Panc1 (cell line): ENCODE measurements at regions not wholly inside any gene's neighbourhood (a gene's known extent, or its start where the extent isn't known, plus 50 kb on each side); places are given as distances from the start of the nearest gene placed in this dataset.

Experiments used
- ATAC-seq: fragments of 200-7000 bp; cut with Tn5 transposase; 2 replicates; pipeline ENCODE4 v1.9.1; 2020; ENCODE audit warnings: mild to moderate bottlenecking, moderate library complexity
- BruUV-seq: library from RNA; stranded (reverse); fragments of 400-500 nt; replicated peaks from 2 replicates; lab custom pipeline; 2021; lab: Mats Ljungman, UMichigan
- CTCF ChIA-PET: fragments of 300-600 bp; sonication (Branson Sonifier 250); formaldehyde crosslinking; loops from one replicate; lab custom pipeline; 2022; ENCODE audit warnings: antibody characterized with exemption; lab: Charles Lee
- POLR2A ChIA-PET: fragments of 300-600 bp; sonication (Branson Sonifier 250); formaldehyde crosslinking; loops from one replicate; lab custom pipeline; 2022; ENCODE audit warnings: antibody characterized with exemption; lab: Charles Lee
- DNase-seq: peaks from one replicate; pipeline ENCODE4 v3.0.0-alpha.2; 2010; ENCODE audit warnings: low read depth, low spot score
- H3K27ac ChIP-seq: 2 replicates; pipeline ENCODE4 v1.5.1; 2011; ENCODE audit warnings: mild to moderate bottlenecking, low read length, inconsistent platforms
- H3K27me3 ChIP-seq: fragments of 200-500 bp; sonication (Bioruptor generic); 2 replicates; pipeline ENCODE4 v1.6.0; 2014; ENCODE audit warnings: low read length, inconsistent platforms; ENCODE audit not compliant: control insufficient read depth, insufficient read depth
- H3K36me3 ChIP-seq: fragments of 200-500 bp; sonication (Bioruptor generic); 2 replicates; pipeline ENCODE4 v1.5.1; 2014; ENCODE audit warnings: inconsistent platforms, mild to moderate bottlenecking, low read length, moderate library complexity; ENCODE audit not compliant: control insufficient read depth, insufficient read depth
- H3K4me1 ChIP-seq: 2 replicates; pipeline ENCODE4 v1.5.1; 2011; ENCODE audit warnings: inconsistent platforms, mild to moderate bottlenecking, low read length, moderate library complexity; ENCODE audit not compliant: control insufficient read depth, insufficient read depth
- H3K4me3 ChIP-seq, 2 experiments: 2 replicates each; pipeline ENCODE4 v1.5.1; 2011 to 2012; ENCODE audit warnings: low read depth in 2 of 2, low read length in 2 of 2, mild to moderate bottlenecking in 2 of 2, inconsistent platforms in 1 of 2, moderate library complexity in 1 of 2
- H3K9me3 ChIP-seq: fragments of 200-500 bp; sonication (Bioruptor generic); 2 replicates; pipeline ENCODE4 v1.5.1; 2014; ENCODE audit warnings: low read depth, mild to moderate bottlenecking, inconsistent platforms, low read length, moderate library complexity; ENCODE audit not compliant: control insufficient read depth, insufficient read depth
- POLR2AphosphoS5 ChIP-seq: IDR thresholded peaks from 2 replicates; pipeline ENCODE4 v1.6.1; 2012; ENCODE audit warnings: mild to moderate bottlenecking, low read depth, low read length, moderate library complexity
- SIN3A ChIP-seq: IDR thresholded peaks from 2 replicates; pipeline ENCODE4 v1.6.1; 2012; ENCODE audit warnings: low read depth, mild to moderate bottlenecking, low read length, moderate library complexity, borderline replicate concordance; ENCODE audit not compliant: insufficient read depth
- TCF7L2 ChIP-seq: IDR thresholded peaks from 2 replicates; pipeline ENCODE4 v1.6.1; 2011; ENCODE audit warnings: mild to moderate bottlenecking, low read depth, low read length, inconsistent platforms
- in situ Hi-C: cut with HindIII; loops from 2 replicates; pipeline ENCODE4 v1.10.0; 2016; ENCODE audit warnings: low sequenced_read_pairs, low pct_unique_long_range_greater_than_20kb
- intact Hi-C: fragments of 100-400 bp; cut with micrococcal nuclease; formaldehyde crosslinking; loops from one replicate; pipeline ENCODE4 v1.10.0; 2022; ENCODE audit not compliant: unreplicated experiment
- TF ChIP-seq, protein P1 (sequence below), 2 experiments: IDR thresholded peaks; 2 replicates each; pipeline ENCODE4 v1.6.1; 2011 to 2012; ENCODE audit warnings: low read depth in 2 of 2, control low read depth in 1 of 2, low read length in 1 of 2, mild to moderate bottlenecking in 1 of 2, moderate library complexity in 1 of 2; ENCODE audit not compliant: insufficient read depth in 1 of 2
- TF ChIP-seq, protein P2 (sequence below): fragments of 450-650 bp; IDR thresholded peaks from 2 replicates; pipeline ENCODE4 v1.5.1; 2017; ENCODE audit warnings: mild to moderate bottlenecking

DNA sequence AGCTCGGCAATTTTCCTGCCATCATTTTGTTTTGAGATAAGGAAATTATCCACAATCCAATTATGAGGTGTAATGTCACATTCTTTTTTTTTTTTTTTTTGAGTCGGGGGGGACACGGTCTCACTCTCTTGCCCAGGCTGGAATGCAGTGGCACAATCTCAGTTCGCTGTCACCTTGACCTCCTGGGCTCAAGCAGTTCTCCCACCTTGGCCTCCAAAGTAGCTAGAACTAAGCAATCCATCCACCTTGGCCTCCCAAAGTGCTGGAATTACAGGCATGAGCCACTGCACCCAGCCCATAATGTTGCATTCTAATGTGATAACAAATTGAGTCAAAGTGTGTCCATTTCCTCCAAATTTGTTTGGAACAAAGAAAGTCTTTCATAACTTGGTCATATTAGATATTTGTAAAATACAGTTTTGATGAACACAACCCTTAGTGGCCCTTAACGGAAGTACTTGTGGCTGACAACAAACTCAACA lies 144.1 kb upstream of the AFDN start:
- in situ Hi-C loops = no loop called here
- H3K9me3 ChIP-seq = no peaks in the 10 kb centered on the region

DNA sequence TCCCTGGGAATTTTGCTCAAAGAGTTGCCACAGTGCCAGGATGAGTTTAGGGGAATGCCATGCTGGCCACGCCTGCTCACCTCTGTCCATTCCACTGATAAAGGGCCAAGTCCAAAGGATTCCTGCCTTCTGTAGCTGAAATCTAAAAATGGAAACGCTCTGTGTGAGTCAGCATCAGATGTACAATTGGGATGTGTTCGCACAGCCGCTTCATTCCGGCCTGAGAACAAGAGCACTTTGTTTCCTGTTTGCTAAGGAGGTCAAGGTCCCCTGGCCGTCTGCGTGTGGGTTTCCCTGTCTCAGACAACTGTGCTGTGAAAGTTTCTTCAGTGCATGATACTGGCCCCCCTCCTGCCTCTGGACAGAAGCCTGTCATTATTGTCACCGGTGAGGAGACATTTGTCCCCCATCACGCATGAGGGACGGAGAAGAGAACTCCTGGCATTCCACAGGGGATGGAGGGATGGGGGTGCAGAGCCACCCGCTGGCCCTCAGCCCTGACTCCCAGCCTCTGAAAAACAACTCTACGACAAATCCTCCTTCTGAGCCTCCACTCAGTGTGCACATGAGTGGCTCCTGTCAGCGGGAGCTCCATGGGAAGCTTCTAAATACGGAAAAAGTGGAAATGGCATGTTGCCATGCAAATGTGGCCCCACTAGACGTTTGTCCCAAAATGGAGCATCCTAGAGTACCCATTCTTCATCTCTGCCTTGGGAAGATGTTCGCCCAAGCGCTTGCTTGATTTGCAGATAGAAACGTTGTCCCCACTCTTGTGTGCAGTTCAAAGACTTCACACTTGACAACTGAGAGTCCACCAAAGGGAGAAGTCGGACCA lies 143.5 kb upstream of the AFDN start:
- ChIA-PET POLR2A (no interaction called here), CTCF (interaction anchor here (0.7 kb wide), 1 partner anchor 86 kb away, joined by 4 read pairs; no protein-coding TSS in a partner anchor)
- intact Hi-C loops = no loop called here
- H3K4me3 ChIP-seq = no peak overlapping the region
- no TSS peak for BruUV-seq
- H3K4me1 ChIP-seq = peaks cover 16% of the 10 kb centered on the region
- TF ChIP-seq SIN3A = no peak
- TF ChIP-seq POLR2AphosphoS5 = no peak
- TF ChIP-seq TCF7L2 = no peak
- TF ChIP-seq, protein P1, sequence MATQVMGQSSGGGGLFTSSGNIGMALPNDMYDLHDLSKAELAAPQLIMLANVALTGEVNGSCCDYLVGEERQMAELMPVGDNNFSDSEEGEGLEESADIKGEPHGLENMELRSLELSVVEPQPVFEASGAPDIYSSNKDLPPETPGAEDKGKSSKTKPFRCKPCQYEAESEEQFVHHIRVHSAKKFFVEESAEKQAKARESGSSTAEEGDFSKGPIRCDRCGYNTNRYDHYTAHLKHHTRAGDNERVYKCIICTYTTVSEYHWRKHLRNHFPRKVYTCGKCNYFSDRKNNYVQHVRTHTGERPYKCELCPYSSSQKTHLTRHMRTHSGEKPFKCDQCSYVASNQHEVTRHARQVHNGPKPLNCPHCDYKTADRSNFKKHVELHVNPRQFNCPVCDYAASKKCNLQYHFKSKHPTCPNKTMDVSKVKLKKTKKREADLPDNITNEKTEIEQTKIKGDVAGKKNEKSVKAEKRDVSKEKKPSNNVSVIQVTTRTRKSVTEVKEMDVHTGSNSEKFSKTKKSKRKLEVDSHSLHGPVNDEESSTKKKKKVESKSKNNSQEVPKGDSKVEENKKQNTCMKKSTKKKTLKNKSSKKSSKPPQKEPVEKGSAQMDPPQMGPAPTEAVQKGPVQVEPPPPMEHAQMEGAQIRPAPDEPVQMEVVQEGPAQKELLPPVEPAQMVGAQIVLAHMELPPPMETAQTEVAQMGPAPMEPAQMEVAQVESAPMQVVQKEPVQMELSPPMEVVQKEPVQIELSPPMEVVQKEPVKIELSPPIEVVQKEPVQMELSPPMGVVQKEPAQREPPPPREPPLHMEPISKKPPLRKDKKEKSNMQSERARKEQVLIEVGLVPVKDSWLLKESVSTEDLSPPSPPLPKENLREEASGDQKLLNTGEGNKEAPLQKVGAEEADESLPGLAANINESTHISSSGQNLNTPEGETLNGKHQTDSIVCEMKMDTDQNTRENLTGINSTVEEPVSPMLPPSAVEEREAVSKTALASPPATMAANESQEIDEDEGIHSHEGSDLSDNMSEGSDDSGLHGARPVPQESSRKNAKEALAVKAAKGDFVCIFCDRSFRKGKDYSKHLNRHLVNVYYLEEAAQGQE (IDR thresholded peaks at IDR 0.05; ENCODE audit: insufficient read depth in 1 of 2, low read depth in 2 of 2, low read length in 1 of 2) = no peak
- TF ChIP-seq, protein P2, sequence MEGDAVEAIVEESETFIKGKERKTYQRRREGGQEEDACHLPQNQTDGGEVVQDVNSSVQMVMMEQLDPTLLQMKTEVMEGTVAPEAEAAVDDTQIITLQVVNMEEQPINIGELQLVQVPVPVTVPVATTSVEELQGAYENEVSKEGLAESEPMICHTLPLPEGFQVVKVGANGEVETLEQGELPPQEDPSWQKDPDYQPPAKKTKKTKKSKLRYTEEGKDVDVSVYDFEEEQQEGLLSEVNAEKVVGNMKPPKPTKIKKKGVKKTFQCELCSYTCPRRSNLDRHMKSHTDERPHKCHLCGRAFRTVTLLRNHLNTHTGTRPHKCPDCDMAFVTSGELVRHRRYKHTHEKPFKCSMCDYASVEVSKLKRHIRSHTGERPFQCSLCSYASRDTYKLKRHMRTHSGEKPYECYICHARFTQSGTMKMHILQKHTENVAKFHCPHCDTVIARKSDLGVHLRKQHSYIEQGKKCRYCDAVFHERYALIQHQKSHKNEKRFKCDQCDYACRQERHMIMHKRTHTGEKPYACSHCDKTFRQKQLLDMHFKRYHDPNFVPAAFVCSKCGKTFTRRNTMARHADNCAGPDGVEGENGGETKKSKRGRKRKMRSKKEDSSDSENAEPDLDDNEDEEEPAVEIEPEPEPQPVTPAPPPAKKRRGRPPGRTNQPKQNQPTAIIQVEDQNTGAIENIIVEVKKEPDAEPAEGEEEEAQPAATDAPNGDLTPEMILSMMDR = no peak
- no peaks in the 10 kb centered on the region for H3K36me3 ChIP-seq
- H3K27me3 ChIP-seq = 0 out of 2 replicates have a peak, but pooled peaks cover 4% of the 10 kb centered on the region
- no peaks in the 10 kb centered on the region for H3K9me3 ChIP-seq
- peak; percentile 88 for ATAC-seq
- peak overlapping the region; percentile 51 for H3K27ac ChIP-seq
- in situ Hi-C loops = no loop called here
- peak; percentile 80 for DNase-seq

More for the DNA sequence above, 144.1 kb upstream of the AFDN start:
- intact Hi-C loops = no loop called here
- Histone ChIP-seq H3K4me3 (no peak overlapping the region), H3K27me3 (peaks cover 7% of the 10 kb centered on the region; the same call in 1 of the 2 replicates), H3K36me3 (no peaks in the 10 kb centered on the region), H3K27ac (peak overlapping the region; percentile 15; the same call in 1 of the 2 replicates), H3K4me1 (peaks cover 16% of the 10 kb centered on the region)
- POLR2A ChIA-PET = no interaction called here
- CTCF ChIA-PET = interaction anchor here (0.7 kb wide), 1 partner anchor 87 kb away, joined by 4 read pairs; no protein-coding TSS in a partner anchor
- TF ChIP-seq, protein P2 = no peak
- TF ChIP-seq POLR2AphosphoS5 (no peak), TCF7L2 (no peak), SIN3A (no peak)
- TF ChIP-seq, protein P1 (IDR thresholded peaks at IDR 0.05; ENCODE audit: insufficient read depth in 1 of 2, low read depth in 2 of 2, low read length in 1 of 2) = no peak
- BruUV-seq = no TSS peak
- no peak for DNase-seq
- peak; percentile 11; the same call in 1 of the 2 replicates for ATAC-seq
